D341Med (cell line): ENCODE measurements at regions not wholly inside any gene's neighbourhood (a gene's known extent, or its start where the extent isn't known, plus 50 kb on each side); places are given as distances from the start of the nearest gene placed in this dataset.
"Not testable (repeated sequence)": the region's sequence is repeated elsewhere in the genome, so short reads cannot be mapped to it uniquely, and the experiment has no call there.

Experiments used
- DNase-seq: peaks from one replicate; pipeline ENCODE4 v3.0.0; 2012; ENCODE audit warnings: low spot score

DNA sequence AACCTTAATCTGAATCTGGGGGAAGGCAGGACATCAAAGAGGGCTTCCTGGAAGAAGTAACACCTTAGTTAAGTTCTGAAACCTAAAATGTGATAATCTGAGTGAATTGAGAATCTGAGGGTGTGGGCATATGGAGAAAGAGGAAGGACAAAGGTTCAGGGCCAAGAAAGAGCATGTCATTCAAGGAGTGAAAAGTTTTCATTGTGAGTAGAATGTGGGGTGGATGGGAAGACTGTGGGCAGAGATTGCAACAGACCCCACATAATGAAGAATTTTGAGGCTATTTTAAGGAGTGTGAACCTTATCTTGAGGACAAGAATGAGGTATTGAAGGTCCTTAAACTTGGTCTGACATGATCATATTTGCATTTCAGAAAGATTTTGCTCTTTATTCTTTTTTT lies 227.2 kb downstream of the PTGER3 start:
- no peak for DNase-seq

DNA sequence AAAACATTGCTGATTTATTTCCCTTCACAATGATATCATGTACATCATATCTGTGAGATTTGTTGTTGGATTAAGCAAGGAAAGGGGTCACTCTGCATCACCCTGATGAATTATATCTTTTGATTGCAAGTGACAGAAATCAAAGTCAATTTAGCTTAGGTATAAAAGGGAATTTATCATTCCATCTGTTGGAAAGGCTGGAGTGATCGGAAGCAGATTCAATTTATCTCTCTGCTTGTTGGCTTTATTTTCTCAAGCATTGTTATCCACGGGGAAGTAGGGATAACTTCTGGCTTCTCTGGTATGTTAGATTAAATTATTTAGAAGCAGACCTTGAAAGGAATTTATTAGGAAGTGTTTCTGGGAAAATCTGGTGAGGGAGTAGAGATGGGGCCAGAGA lies 226.6 kb downstream of the PTGER3 start:
- no peak for DNase-seq

DNA sequence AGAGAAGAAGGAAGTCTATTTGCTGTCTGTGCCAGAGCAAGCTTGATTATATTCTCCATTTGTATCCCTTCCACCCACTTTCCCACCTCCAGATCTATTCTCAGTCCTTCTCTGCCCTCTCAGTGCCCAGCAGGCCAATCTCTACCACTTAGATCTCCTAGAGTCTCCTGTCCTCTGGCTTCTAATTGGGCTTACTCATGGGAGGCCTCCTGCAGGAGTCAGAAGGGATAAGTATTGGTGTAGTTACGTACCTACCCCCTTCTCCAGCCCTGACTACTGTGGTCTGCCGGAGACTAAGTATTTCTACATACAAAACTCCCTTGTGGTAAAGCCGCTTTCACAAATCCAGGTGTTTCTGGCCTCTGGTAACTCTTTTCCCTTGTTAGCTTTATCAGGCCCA lies 221.2 kb downstream of the PTGER3 start:
- DNase-seq, result no peak

DNA sequence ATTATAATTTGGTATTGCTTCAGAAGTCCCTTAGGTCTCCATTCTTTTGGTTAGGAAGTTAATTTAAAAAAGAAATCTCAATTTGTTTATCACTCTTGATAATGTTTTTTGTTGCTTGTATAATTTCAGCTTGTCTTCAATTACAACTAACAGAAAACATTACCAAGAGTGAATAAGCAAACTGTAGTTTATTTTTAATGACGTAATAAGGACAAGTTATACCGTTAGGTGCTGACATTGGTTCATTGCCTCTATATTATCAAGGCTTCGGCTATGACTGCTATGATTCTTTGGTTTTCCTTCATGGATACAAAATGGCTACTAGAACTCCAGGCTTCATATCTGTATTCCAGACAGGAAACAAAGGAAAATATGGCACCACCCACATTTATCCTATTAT lies 220.6 kb downstream of the PTGER3 start:
- DNase-seq, result no peak

DNA sequence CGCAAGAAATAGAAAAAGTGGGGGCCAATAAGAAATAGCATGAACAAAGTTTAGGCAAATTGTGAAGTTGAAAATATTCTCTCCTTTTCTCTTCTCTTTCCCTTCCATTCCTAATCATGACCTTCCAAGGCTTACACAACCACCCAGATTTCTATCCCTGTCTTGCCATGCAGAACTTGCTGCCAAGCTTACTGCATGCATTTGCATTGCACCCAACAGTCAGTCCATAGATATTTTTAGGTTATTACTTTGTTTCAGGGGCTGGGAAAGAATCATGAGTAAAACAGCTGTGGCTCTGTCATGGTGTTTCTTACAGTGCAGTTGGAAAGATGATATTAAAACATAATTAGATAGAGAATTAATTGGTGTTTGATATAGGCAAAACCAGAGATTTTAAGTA lies 219.4 kb downstream of the PTGER3 start:
- no peak for DNase-seq

DNA sequence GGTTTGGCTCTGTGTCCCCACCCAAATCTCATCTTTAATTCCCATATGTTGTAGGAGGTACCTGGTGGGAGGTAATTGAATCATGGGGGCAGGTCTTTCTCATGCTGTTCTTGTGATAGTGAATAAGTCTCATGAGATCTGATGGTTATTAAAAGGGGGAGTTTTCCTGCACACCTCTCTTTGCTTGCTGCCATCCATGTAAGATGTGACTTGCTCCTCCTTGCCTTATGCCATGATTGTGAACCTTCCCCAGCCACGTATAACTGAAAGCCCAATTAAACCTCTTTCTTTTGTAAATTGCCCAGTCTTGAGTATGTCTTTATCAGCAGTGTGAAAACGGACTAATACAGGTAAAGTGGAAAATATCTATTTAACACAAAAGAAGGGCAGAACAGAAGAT lies 213.3 kb downstream of the PTGER3 start:
- not testable (repeated sequence) for DNase-seq

DNA sequence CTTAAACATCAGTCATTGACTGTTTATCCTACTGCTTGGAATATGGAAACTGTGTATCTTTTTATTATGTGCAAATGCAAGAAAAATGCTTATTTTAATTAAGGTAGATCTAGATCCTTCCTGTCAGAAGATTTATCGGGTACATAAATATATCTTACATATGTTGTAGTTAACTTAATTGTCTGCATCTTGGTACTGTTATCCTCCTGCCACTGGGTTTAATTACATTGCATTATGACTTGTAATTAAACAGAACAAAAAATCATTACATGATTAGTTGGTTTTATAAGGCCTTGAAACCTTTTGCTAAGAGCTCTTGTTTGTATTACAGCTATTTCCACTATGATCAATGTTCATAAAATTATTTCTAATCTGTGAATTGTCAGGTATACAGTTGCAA lies 211.2 kb downstream of the PTGER3 start:
- no peak for DNase-seq

DNA sequence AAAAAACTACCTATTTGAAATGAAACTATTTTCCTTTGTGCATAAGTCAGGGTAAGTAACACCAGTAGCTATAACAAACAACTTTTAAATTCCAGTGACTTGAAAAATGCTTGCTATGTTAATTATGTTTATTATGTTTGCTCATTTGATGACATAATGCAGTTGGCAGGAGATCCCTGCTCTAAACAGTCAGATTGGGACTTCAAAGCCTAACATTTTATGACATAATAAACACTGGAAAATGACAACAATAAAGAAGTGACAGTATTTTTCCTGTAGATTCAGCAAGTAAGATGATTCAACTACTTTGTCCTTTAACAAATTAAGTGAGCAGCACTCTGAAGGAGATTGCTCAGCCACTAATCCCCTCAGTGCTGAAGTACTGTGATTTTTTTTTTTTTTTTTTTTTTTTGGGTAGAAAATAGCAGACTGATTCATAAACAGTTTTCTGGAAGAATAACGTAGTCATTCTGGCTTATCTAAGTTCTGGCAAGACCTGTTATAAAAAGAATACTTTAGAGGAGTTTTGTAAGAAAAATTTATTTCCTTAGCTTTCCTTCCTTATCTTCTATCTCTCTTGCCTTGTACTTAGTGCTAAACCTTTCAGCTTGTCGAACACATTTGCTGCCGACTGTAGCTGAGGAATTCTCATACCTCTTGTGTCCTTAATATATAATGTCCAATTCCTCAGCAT lies 207.2 kb downstream of the PTGER3 start:
- DNase-seq, result no peak

DNA sequence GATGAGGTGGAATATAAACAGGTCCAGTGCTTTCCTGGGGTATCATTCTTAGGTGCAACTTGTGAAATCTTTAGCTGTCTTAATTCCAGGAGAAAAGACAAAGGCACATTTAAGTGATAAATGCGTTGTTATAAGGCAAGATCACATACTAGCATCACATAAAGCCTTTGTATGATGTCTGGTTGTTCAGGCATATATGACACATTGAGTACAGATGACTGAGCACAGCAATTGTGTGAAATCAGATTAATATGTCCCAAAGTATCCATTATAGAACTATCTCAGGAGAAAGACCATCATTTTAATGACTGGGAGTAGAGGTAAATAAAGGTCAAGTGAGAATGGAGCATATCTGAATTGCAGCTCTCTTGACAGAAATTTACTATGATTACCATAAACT lies 205.1 kb downstream of the PTGER3 start:
- DNase-seq, result no peak

DNA sequence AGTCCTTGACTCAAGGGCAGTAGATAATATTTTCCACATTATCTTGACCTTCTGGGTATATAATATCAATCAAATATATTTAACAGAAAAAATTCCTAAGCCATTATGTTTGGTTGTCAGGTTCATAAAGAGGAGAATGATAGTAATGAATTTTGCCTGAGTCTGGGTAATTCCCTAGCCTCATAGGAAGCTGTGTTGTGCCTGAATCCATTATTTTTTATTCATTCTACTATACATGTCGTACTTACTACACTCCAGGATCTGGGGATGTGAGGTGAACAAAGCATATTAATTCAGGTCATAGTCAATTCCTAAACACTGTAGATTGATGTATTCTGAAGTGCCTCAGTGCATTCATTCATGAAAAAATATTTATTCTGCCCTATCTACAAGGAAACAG lies 204.2 kb downstream of the PTGER3 start:
- no peak for DNase-seq

DNA sequence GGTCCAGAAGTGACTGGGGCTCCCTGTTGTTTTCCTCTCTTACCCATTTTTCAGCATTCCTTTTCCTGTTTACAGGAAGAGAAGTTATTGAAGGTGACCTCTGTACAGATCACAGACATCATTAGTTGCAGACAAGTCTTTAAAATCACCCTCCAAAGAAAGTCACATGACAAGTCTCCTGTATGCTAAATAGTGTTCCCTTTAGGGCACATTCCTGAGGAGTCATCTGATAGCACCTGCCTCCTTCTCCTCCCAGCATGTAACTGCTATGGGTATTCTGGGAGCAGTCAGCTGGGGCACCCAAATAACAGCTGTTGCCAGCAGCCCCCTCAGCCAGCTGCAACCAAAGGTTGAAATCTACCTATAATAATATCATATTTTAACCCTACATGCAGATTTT lies 200.6 kb downstream of the PTGER3 start:
- DNase-seq, result no peak

DNA sequence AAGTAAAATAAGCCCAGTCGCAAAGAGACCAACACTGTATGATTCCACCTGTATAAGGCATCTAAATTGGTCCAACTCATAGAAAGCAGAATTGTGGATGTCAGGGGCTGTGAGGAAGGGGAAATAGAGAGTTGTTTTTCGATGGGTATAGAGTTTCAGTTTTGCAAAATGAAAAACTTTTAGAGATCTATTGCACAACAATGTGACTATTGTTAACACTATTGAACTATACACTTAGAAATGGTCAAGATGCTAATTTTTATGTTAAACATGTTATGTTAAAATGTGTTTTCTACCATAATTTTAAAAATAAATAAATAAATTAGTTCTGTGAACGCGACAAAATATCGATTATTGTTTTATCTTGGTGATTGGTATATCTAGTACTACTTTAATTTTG lies 192.4 kb downstream of the PTGER3 start:
- DNase-seq, result no peak

DNA sequence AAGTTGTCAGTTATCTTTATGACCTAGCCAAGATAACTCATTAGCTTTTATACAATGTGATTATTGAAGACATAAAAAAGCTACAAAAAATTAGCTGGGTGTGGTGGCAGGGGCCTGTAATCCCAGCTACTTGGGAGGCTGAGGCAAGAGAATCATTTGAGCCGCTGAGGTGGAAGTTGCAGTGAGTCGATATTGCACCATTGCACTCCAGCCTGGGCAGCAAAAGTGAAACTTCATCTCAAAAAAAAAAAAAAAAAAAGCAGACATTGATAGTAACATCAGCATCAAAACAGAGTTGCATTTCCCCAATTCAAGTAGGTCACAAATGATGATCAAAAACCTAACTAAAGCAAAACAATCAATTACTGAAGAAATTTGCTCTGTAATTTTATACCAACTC lies 191.4 kb downstream of the PTGER3 start:
- DNase-seq, result no peak

DNA sequence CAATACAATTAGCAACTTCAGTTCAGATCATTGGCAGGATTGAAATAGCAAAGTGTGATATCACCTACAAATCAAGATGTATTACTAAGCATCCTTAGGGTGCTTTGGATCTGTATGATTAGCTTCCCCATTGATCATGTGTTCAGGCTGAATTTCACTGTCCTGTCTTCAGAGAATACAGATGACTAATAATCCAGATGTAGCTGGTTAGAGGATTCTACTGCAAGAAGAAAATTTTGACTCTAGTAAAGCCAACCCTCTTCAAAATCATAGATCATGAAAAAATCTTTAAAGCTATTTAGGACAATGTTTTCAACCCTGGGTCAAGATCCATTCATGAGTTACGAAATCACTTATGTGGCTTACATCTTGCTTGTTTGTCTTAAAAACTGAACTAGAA lies 184.4 kb downstream of the PTGER3 start:
- no peak for DNase-seq

DNA sequence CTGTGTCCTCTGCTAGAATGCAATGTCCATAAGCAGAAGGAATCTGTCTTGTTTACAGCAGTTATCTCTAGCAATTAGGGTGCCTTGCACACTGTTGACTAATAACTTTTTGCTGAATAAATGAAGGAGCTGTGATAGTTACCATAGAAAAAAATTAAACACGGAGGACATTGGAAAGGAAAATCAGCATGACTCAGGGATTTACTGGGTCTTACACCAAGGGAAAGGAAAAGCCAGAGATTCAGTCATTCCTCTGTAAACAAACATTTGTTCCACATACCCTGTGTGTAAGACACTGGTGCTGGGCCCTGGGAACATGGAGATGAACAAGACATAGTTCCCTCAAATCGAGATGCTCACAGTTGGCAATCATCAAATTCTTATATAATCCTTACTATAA lies 183.3 kb downstream of the PTGER3 start:
- DNase-seq, result no peak

DNA sequence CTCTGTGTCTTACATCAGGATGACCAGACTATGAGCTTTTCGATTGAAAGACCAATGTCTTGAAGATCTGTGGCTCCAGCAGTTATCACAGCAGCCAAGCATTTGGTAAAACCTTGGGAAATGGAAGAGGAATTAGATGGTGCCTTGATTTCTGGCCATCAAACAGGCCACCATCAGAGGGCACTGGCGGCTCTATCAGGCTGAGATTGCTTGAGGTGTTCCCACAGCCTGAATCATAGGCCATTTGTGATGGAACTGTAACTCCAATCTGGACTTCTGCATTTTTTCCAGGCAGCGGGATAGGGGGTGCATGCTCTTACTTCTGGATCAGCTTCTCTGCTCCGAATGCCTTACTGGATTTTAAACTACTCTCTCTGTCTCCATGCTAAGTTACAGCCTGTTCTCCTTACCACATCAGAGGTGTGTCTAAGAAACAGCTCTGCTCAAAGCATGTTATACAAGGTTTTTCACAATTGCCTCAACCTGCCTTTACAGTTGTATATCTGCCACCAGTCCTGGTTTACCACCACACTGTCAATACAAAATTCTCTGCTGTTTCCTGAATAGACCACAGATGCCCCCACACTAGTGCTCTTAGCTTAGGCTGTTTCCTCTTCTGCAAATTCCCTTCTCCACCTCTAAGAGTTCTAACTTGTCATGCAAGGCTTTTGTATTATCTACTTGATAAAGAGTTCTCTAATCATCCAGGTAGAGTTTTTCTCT lies 180.9 kb downstream of the PTGER3 start:
- DNase-seq, result no peak

DNA sequence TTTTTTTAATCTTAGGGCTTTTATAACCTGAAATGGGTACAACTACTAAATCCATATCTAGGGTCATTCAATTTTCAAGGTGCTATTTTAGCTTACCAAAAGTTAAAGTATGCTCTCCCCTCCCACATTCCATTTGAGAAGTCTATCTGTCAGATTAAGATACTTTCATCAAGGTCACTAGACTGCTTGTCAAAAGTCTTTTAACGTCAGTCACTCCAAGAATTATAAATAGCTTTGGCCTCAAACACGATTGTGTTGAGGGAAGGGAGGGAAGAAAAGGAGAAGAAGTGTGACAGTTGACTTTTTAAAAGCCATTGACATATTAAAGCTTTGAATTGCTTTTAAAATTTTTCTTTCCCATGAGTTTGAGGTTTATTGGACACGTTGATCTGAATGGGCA lies 175.8 kb downstream of the PTGER3 start:
- DNase-seq, result no peak

DNA sequence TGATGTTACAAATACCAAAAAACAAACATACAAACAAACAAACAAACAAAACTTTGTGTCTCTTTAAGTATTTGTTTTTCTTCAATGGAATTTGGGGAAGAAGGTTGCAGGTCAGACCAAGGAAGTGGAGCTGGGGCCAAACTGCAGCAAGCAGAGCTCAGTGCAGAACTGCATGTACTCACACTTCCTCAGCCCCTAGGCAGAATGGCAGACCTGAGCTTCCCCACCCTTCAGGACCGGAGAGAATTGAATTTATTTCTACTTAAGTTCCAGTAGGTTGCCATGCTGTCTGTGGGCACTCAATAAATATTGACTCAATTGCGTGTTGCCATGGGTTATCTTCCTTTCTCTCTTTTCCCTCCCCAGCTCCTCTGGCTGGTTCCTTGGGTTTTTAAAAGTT lies 173.6 kb downstream of the PTGER3 start:
- DNase-seq, result no peak

DNA sequence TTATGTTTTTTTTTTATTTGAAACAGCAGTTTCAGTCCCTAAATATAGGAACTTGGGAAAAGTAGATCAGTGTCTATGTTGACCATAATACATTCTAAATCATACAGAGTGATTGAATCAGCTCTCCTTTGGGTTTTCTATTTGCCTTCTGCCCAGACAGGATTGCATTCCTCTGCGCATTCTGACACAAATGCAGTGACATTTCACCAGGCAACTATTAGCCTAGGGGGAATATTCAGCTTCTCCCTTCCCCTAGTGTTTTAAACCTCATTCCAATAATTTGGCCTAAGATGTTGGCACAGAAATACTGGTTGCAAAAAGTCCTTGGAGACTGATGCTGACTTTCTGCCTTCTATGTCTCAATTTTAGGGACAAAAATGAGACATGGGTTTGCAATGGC lies 172.8 kb downstream of the PTGER3 start:
- no peak for DNase-seq

DNA sequence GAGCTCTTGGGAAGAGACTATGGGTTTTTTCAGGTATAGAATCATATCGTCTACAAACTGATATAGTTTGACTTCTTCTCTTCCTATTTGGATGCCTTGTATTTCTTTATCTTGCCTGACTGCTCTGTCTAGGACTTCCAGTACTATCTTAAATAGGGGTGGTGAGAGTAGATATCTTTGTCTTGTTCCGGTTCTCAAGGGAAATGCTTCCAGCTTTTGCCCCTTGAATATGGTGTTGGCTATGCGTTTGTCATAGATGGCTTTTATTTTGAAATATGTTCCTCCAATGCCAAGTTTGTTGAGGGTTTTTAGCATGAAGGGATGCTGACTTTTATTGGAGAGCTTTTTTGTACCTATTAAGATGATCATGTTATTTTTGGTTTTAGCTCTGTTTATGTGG lies 170.3 kb downstream of the PTGER3 start:
- DNase-seq, result no peak

DNA sequence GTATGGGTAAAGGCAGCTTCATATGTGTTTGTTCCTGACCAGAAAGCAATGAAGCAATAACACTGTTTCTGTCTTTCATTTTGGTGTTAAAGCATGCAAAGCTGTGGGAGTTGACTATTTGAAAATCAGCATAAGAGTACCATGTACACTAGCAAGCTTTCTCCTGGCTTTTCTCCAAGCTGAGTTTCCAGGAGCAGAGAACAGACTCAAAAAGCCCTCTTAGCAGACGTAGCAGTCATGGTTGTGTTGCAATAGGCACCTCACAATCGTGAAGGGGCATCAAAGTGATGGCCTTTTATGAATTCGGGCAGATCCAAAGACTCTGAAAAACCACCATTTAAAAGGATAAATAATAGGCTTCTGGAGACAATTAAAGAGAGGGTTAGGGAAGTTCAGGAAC lies 159.7 kb downstream of the PTGER3 start:
- no peak for DNase-seq

DNA sequence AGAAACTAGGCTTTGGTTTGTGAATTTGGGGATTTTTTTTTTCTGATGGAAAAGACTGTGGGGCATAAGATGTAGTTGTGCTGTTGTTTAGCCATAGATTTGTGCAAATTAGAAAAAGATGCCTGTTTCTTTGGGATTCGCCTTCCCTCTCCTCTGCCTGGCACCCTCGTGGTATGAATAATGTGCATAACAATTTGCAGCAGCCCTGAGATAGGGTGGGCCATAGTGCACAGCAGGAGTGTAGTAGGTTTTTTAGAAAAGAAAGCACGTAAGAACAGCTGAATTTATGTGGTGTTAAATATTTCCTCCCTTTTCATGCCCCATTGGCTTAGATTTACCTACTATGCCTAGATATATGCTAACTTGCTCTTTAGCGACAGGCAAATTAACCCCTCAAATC lies 158.9 kb downstream of the PTGER3 start:
- no peak for DNase-seq

DNA sequence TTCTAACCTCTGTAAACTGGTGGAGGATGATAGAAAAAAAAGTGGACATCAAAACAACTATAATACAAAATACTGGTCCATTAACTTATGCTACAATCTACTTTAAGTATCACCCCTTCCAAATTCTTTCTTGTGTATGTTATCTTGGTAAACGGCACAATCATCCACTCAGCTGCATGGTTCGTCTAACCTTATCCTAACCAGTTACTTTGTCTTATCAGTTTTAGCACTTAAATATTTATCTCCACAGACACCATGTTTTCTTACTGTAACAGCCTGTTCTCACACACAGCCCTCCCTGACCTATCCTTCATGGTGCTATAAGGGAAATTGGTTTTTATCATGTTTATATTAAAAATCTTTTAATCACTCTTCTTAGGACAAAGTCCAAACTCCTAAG lies 157.2 kb downstream of the PTGER3 start:
- DNase-seq, result no peak
